ENCODE measurements at regions not wholly inside any gene's neighbourhood (a gene's known extent, or its start where the extent isn't known, plus 50 kb on each side); places are given as distances from the start of the nearest gene placed in this dataset.

GRCh38 chr18:6649421-6650126, 79.9 kb upstream of the ARHGAP28 start:
- Histone ChIP-seq H2AFZ (ENCODE audit: low read depth, low read length) (no peak overlapping the region), H3K4me2 (ENCODE audit: low read length) (no peak overlapping the region), H3K9ac (ENCODE audit: low read length) (no peak overlapping the region), H3F3A (ENCODE audit: insufficient read depth, low read length, poor library complexity, severe bottlenecking) (no peaks in the 10 kb centered on the region), H3K9me3 (ENCODE audit: low read length) (no peaks in the 10 kb centered on the region), H3K36me3 (ENCODE audit: insufficient read depth, low read length) (no peaks in the 10 kb centered on the region), H3K79me2 (replicated peaks; ENCODE audit: insufficient read depth, low read length) (no peaks in the 10 kb centered on the region), H3K4me3 (ENCODE audit: low read length) (no peak overlapping the region), H3K27me3 (ENCODE audit: insufficient read depth, low read depth, low read length) (no peaks in the 10 kb centered on the region), H3K9me2 (ENCODE audit: insufficient read depth, low read length) (no peaks in the 10 kb centered on the region), H4K20me1 (ENCODE audit: insufficient read depth) (no peaks in the 10 kb centered on the region), H3K27ac (ENCODE audit: low read length) (no peak overlapping the region)
- TF ChIP-seq RAD21 (conservative IDR thresholded peaks at IDR 0.05) = no peak
- no peak for TF ChIP-seq REST (IDR thresholded peaks at IDR 0.05; ENCODE audit: borderline replicate concordance)

- H4K20me1 ChIP-seq (ENCODE audit: insufficient read depth) = no peaks in the 10 kb centered on the region
- H3K4me2 ChIP-seq (ENCODE audit: low read length) = no peak overlapping the region
- no peaks in the 10 kb centered on the region for H3K9me3 ChIP-seq (ENCODE audit: low read length)
- H3K4me3 ChIP-seq (ENCODE audit: low read length) = no peak overlapping the region
- H2AFZ ChIP-seq (ENCODE audit: low read depth, low read length) = no peak overlapping the region
- no peak overlapping the region for H3K9ac ChIP-seq (ENCODE audit: low read length)
- H3K36me3 ChIP-seq (ENCODE audit: insufficient read depth, low read length) = no peaks in the 10 kb centered on the region
- H3K27ac ChIP-seq (ENCODE audit: low read length) = no peak overlapping the region
- no peaks in the 10 kb centered on the region for H3F3A ChIP-seq (ENCODE audit: insufficient read depth, low read length, poor library complexity, severe bottlenecking)
- H3K9me2 ChIP-seq (ENCODE audit: insufficient read depth, low read length) = no peaks in the 10 kb centered on the region
- H3K79me2 ChIP-seq (replicated peaks; ENCODE audit: insufficient read depth, low read length) = no peaks in the 10 kb centered on the region
- TF ChIP-seq MXI1 (conservative IDR thresholded peaks at IDR 0.05; ENCODE audit: poor library complexity, severe bottlenecking) = no peak
- TF ChIP-seq SMC3 (conservative IDR thresholded peaks at IDR 0.05; ENCODE audit: poor library complexity) = no peak
- TF ChIP-seq EP300 (conservative IDR thresholded peaks at IDR 0.05; ENCODE audit: poor library complexity, severe bottlenecking) = no peak
- no peak for TF ChIP-seq EZH2 (IDR thresholded peaks at IDR 0.05; ENCODE audit: borderline replicate concordance, insufficient read depth, low read length, poor library complexity, severe bottlenecking)
- no peak for TF ChIP-seq POLR2AphosphoS5 (IDR thresholded peaks at IDR 0.05)
- no peak for TF ChIP-seq RAD21 (conservative IDR thresholded peaks at IDR 0.05)
- TF ChIP-seq CTCF (IDR thresholded peaks at IDR 0.05; ENCODE audit: poor library complexity, severe bottlenecking) = no peak
- no peak for TF ChIP-seq REST (IDR thresholded peaks at IDR 0.05; ENCODE audit: borderline replicate concordance)
- no peak for TF ChIP-seq TAF1 (IDR thresholded peaks at IDR 0.05; ENCODE audit: low read depth)
- no peaks in the 10 kb centered on the region for H3K27me3 ChIP-seq (ENCODE audit: insufficient read depth, low read depth, low read length)
These were observed 79.4 kb upstream of the ARHGAP28 start for GRCh38 chr18:6650127-6650507.

All from neural cell (in vitro differentiated cells).